ENCODE measurements at regions not wholly inside any gene's neighbourhood (a gene's known extent, or its start where the extent isn't known, plus 50 kb on each side); places are given as distances from the start of the nearest gene placed in this dataset.

DNA sequence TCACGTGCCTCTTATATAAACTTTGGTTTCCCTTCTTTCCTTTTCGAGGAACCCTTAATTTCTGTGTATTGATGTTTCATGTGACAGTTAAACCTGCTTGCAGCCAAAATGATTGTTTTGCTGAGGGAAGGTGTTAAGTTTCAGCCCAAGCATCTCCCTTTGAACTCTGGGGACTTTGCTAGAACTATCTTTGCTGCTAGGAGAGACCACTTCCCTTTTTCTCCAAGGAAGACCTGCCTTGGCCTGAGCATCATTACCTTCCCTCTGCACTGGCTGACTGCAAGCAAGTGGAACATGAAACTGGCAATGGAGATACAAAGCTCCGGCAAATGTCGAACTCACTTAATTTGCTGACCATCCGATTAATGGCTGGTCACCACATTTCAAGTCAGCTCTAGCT, 192.8 kb downstream of the GRIN2B start:
- Histone ChIP-seq H3K27ac (ENCODE audit: low read depth in 1 of 2, low read length in 2 of 2) (no peak overlapping the region), H3K4me3 (ENCODE audit: low read depth in 1 of 3, low read length in 3 of 3) (no peak overlapping the region), H3K9ac (ENCODE audit: low read depth in 1 of 2, low read length in 2 of 2) (no peak overlapping the region), H3K27me3 (ENCODE audit: control insufficient read depth in 4 of 4, insufficient read depth in 4 of 4, low read length in 3 of 4) (no peaks in the 10 kb centered on the region), H3K36me3 (ENCODE audit: control insufficient read depth in 4 of 4, insufficient read depth in 3 of 4, low read depth in 1 of 4, low read length in 3 of 4) (no peaks in the 10 kb centered on the region), H3K9me3 (ENCODE audit: control insufficient read depth in 4 of 4, low read length in 3 of 4) (no peaks in the 10 kb centered on the region), H3K4me1 (ENCODE audit: control insufficient read depth in 4 of 4, insufficient read depth in 4 of 4, low read length in 3 of 4) (no peaks in the 10 kb centered on the region)
- WGBS: 78% methylated on average over 5 of the region's 5 CpGs
- no peak for DNase-seq (ENCODE audit: low spot score)
- TF ChIP-seq, protein P1, sequence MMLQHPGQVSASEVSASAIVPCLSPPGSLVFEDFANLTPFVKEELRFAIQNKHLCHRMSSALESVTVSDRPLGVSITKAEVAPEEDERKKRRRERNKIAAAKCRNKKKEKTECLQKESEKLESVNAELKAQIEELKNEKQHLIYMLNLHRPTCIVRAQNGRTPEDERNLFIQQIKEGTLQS (IDR thresholded peaks at IDR 0.05): no peak
- TF ChIP-seq TAF1 (conservative IDR thresholded peaks at IDR 0.05): no peak
- no peak for TF ChIP-seq HNF4G (IDR thresholded peaks at IDR 0.05)
- TF ChIP-seq YY1 (IDR thresholded peaks at IDR 0.05): no peak
- TF ChIP-seq GABPA (IDR thresholded peaks at IDR 0.05 in 1 of 2, conservative IDR thresholded peaks at IDR 0.05 in 1 of 2): no peak
- TF ChIP-seq, protein P2, sequence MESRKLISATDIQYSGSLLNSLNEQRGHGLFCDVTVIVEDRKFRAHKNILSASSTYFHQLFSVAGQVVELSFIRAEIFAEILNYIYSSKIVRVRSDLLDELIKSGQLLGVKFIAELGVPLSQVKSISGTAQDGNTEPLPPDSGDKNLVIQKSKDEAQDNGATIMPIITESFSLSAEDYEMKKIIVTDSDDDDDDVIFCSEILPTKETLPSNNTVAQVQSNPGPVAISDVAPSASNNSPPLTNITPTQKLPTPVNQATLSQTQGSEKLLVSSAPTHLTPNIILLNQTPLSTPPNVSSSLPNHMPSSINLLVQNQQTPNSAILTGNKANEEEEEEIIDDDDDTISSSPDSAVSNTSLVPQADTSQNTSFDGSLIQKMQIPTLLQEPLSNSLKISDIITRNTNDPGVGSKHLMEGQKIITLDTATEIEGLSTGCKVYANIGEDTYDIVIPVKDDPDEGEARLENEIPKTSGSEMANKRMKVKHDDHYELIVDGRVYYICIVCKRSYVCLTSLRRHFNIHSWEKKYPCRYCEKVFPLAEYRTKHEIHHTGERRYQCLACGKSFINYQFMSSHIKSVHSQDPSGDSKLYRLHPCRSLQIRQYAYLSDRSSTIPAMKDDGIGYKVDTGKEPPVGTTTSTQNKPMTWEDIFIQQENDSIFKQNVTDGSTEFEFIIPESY (IDR thresholded peaks at IDR 0.05): no peak
- TF ChIP-seq FOXA1 (IDR thresholded peaks at IDR 0.05): no peak
- TF ChIP-seq EGR1 (IDR thresholded peaks at IDR 0.05; ENCODE audit: low read depth in 2 of 2): no peak
- TF ChIP-seq, protein P3, sequence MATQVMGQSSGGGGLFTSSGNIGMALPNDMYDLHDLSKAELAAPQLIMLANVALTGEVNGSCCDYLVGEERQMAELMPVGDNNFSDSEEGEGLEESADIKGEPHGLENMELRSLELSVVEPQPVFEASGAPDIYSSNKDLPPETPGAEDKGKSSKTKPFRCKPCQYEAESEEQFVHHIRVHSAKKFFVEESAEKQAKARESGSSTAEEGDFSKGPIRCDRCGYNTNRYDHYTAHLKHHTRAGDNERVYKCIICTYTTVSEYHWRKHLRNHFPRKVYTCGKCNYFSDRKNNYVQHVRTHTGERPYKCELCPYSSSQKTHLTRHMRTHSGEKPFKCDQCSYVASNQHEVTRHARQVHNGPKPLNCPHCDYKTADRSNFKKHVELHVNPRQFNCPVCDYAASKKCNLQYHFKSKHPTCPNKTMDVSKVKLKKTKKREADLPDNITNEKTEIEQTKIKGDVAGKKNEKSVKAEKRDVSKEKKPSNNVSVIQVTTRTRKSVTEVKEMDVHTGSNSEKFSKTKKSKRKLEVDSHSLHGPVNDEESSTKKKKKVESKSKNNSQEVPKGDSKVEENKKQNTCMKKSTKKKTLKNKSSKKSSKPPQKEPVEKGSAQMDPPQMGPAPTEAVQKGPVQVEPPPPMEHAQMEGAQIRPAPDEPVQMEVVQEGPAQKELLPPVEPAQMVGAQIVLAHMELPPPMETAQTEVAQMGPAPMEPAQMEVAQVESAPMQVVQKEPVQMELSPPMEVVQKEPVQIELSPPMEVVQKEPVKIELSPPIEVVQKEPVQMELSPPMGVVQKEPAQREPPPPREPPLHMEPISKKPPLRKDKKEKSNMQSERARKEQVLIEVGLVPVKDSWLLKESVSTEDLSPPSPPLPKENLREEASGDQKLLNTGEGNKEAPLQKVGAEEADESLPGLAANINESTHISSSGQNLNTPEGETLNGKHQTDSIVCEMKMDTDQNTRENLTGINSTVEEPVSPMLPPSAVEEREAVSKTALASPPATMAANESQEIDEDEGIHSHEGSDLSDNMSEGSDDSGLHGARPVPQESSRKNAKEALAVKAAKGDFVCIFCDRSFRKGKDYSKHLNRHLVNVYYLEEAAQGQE (IDR thresholded peaks at IDR 0.05): no peak
- TF ChIP-seq FOXA2 (IDR thresholded peaks at IDR 0.05): no peak
- no peak for TF ChIP-seq RAD21 (IDR thresholded peaks at IDR 0.05)
- TF ChIP-seq RXRA (IDR thresholded peaks at IDR 0.05): no peak
- no peak for TF ChIP-seq HNF4A (conservative IDR thresholded peaks at IDR 0.05)
- TF ChIP-seq, protein P4, sequence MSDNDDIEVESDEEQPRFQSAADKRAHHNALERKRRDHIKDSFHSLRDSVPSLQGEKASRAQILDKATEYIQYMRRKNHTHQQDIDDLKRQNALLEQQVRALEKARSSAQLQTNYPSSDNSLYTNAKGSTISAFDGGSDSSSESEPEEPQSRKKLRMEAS (IDR thresholded peaks at IDR 0.05): no peak

DNA sequence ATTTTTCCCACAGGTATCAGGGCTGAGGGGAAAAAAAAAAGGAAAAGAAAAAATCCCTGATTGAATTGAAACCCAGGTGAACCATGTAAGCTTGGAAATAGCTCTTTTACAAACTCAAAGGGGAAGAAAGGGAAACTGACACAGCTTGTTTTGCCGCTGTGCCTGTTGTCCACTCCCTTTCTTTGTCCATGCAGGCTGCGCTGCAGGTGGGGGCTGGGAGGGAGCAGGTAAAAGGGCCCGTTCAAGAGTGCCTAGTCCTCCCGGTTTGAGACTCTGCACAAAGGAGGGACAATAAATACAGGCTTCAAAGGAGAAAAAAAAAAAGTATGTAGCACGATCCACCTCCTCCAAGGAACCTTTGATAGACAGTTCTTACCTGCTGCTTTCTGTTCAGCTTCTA, 194.8 kb downstream of the GRIN2B start:
- H3K27ac ChIP-seq (ENCODE audit: low read depth in 1 of 2, low read length in 2 of 2): no peak overlapping the region

More for the DNA sequence above, 194.8 kb downstream of the GRIN2B start:
- H3K36me3 ChIP-seq (ENCODE audit: control insufficient read depth in 4 of 4, insufficient read depth in 3 of 4, low read depth in 1 of 4, low read length in 3 of 4): no peaks in the 10 kb centered on the region
- DNase-seq (ENCODE audit: low spot score): no peak
- 59% methylated on average over 5 of the region's 5 CpGs for WGBS
- no peaks in the 10 kb centered on the region for H3K4me1 ChIP-seq (ENCODE audit: control insufficient read depth in 4 of 4, insufficient read depth in 4 of 4, low read length in 3 of 4)
- H3K9ac ChIP-seq (ENCODE audit: low read depth in 1 of 2, low read length in 2 of 2): no peak overlapping the region
- H3K4me3 ChIP-seq (ENCODE audit: low read depth in 1 of 3, low read length in 3 of 3): no peak overlapping the region
- H3K9me3 ChIP-seq (ENCODE audit: control insufficient read depth in 4 of 4, low read length in 3 of 4): no peaks in the 10 kb centered on the region
- TF ChIP-seq, protein P5, sequence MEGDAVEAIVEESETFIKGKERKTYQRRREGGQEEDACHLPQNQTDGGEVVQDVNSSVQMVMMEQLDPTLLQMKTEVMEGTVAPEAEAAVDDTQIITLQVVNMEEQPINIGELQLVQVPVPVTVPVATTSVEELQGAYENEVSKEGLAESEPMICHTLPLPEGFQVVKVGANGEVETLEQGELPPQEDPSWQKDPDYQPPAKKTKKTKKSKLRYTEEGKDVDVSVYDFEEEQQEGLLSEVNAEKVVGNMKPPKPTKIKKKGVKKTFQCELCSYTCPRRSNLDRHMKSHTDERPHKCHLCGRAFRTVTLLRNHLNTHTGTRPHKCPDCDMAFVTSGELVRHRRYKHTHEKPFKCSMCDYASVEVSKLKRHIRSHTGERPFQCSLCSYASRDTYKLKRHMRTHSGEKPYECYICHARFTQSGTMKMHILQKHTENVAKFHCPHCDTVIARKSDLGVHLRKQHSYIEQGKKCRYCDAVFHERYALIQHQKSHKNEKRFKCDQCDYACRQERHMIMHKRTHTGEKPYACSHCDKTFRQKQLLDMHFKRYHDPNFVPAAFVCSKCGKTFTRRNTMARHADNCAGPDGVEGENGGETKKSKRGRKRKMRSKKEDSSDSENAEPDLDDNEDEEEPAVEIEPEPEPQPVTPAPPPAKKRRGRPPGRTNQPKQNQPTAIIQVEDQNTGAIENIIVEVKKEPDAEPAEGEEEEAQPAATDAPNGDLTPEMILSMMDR (IDR thresholded peaks at IDR 0.05; ENCODE audit: low read depth, low read length, missing input control): no peak
- no peak for TF ChIP-seq RAD21 (IDR thresholded peaks at IDR 0.05)
- TF ChIP-seq, protein P1 (IDR thresholded peaks at IDR 0.05): no peak
- no peak for TF ChIP-seq EGR1 (IDR thresholded peaks at IDR 0.05; ENCODE audit: low read depth in 2 of 2)
- TF ChIP-seq HNF4A (conservative IDR thresholded peaks at IDR 0.05): no peak
- TF ChIP-seq, protein P4 (IDR thresholded peaks at IDR 0.05): no peak
- TF ChIP-seq FOXA1 (IDR thresholded peaks at IDR 0.05): no peak
- TF ChIP-seq, protein P3 (IDR thresholded peaks at IDR 0.05): no peak
- H3K27me3 ChIP-seq (ENCODE audit: control insufficient read depth in 4 of 4, insufficient read depth in 4 of 4, low read length in 3 of 4): no peaks in the 10 kb centered on the region

Measured in liver (tissue), 8 donors.